Common myeloid progenitor, CD34-positive (primary cell): ENCODE measurements at regions not wholly inside any gene's neighbourhood (a gene's known extent, or its start where the extent isn't known, plus 50 kb on each side); places are given as distances from the start of the nearest gene placed in this dataset.

Experiments
- CTCF ChIA-PET: fragments of 350-600 bp; sonication (Branson Sonifier 250); formaldehyde crosslinking; loops from one replicate; lab custom pipeline; 2021; ENCODE audit warnings: antibody characterized with exemption; lab: Charles Lee
- POLR2A ChIA-PET: fragments of 350-600 bp; sonication (Branson Sonifier 250); formaldehyde crosslinking; loops from one replicate; lab custom pipeline; 2021; ENCODE audit warnings: antibody characterized with exemption; lab: Charles Lee
- DNase-seq, 3 donors: peaks; one replicate each; pipeline versions ENCODE4 v3.0.0 to v3.0.0-alpha.2; 2013
- H3K27ac ChIP-seq, 2 experiments: 1 replicate in 1 of 2; 2 replicates in 1 of 2; pipeline ENCODE4 v1.7.0; 2013; ENCODE audit warnings: inconsistent platforms in 2 of 2, low read length in 2 of 2, mild to moderate bottlenecking in 2 of 2, low read depth in 1 of 2, moderate library complexity in 1 of 2; ENCODE audit not compliant: severe bottlenecking in 2 of 2, insufficient read depth in 1 of 2, poor library complexity in 1 of 2
- H3K27me3 ChIP-seq, 5 experiments: replicated peaks in 2 of 5; 1 replicate in 3 of 5; 2 replicates in 2 of 5; pipeline versions ENCODE4 v1.6.1 to v1.7.0; 2013; ENCODE audit warnings: low read length in 4 of 5, mild to moderate bottlenecking in 2 of 5, moderate library complexity in 2 of 5, inconsistent platforms in 1 of 5; ENCODE audit not compliant: insufficient read depth in 5 of 5, control insufficient read depth in 4 of 5
- H3K36me3 ChIP-seq, 4 experiments: 1 replicate in 2 of 4; 2 replicates in 2 of 4; pipeline versions ENCODE4 v1.6.1 to v1.7.0; 2013; ENCODE audit warnings: low read length in 3 of 4, control low read depth in 1 of 4, mild to moderate bottlenecking in 1 of 4; ENCODE audit not compliant: control insufficient read depth in 4 of 4, insufficient read depth in 4 of 4
- H3K4me1 ChIP-seq, 4 experiments: 1 replicate in 3 of 4; 2 replicates in 1 of 4; pipeline versions ENCODE4 v1.6.1 to v1.7.1; 2013; ENCODE audit warnings: low read length in 3 of 4, mild to moderate bottlenecking in 3 of 4, control low read depth in 1 of 4, inconsistent platforms in 1 of 4, moderate library complexity in 1 of 4; ENCODE audit not compliant: control insufficient read depth in 4 of 4, insufficient read depth in 4 of 4; ENCODE audit errors: control extremely low read depth in 1 of 4
- H3K4me3 ChIP-seq, 7 experiments: 1 replicate in 4 of 7; 2 replicates in 3 of 7; pipeline versions ENCODE4 v1.5.1 to v1.7.0; 2013; ENCODE audit warnings: mild to moderate bottlenecking in 7 of 7, low read length in 6 of 7, moderate library complexity in 6 of 7, inconsistent platforms in 2 of 7, low read depth in 2 of 7, control low read depth in 1 of 7; ENCODE audit not compliant: insufficient read depth in 4 of 7, control insufficient read depth in 1 of 7; ENCODE audit errors: extremely low read depth in 1 of 7
- H3K9me3 ChIP-seq, 5 experiments: 1 replicate in 4 of 5; 2 replicates in 1 of 5; pipeline versions ENCODE4 v1.6.1 to v1.7.1; 2013; ENCODE audit warnings: low read length in 4 of 5, mild to moderate bottlenecking in 2 of 5, inconsistent platforms in 1 of 5, low read depth in 1 of 5, moderate library complexity in 1 of 5; ENCODE audit not compliant: control insufficient read depth in 4 of 5, insufficient read depth in 2 of 5; ENCODE audit errors: control extremely low read depth in 1 of 5
- WGBS: methylation state at CpG from one replicate; pipeline ENCODE4 v1.1.5; 2013; ENCODE audit not compliant: insufficient coverage; 5-methylcytosine and 5-hydroxymethylcytosine counted together

- no peak overlapping the region for H3K4me3 ChIP-seq
- no peak for DNase-seq
- H3K27me3 ChIP-seq: no peaks in the 10 kb centered on the region
- no peaks in the 10 kb centered on the region for H3K36me3 ChIP-seq
- no peaks in the 10 kb centered on the region for H3K4me1 ChIP-seq
- no peak overlapping the region for H3K27ac ChIP-seq
- ChIA-PET POLR2A (no interaction called here), CTCF (no interaction called here)
- no CpG with 5 or more reads among the region's 2 CpGs for WGBS
- no peaks in the 10 kb centered on the region for H3K9me3 ChIP-seq
Observed at GRCh38 chr5:28284788-28285187, 1246.4 kb upstream of the CDH9 start.

- DNase-seq: no peak
- Histone ChIP-seq H3K36me3 (no peaks in the 10 kb centered on the region), H3K27me3 (no peaks in the 10 kb centered on the region), H3K4me1 (no peaks in the 10 kb centered on the region), H3K9me3 (no peaks in the 10 kb centered on the region), H3K27ac (no peak overlapping the region), H3K4me3 (no peak overlapping the region)
- 100% methylated on average over 1 of the region's 3 CpGs for WGBS
- CTCF ChIA-PET: interaction anchor here (0.6 kb wide), 1 partner anchor 32 kb away, joined by 3 read pairs; no protein-coding TSS in a partner anchor
- POLR2A ChIA-PET: no interaction called here
Observed at GRCh38 chr5:28281351-28281750, 1243.0 kb upstream of the CDH9 start.

DNA sequence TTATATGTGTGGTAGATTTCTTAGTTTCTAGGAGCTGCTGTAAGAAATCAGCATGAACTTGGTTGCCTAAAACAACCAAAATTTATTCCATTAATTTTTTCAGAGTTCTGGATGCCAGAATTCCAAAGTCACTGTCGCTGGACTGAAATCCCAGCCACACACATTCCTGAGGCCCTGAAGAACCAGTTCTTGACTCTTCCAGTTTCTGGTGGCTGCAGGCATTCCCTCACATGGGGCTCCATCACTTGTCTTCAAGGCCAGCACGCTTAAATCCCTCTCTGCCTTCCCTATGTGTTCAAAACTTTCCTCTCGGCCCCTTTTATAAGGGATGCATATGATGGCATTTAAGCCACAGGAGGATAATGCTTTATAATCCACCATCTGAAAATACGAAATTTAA, 1237.5 kb upstream of the CDH9 start:
- WGBS: 100% methylated on average over 2 of the region's 4 CpGs
- no peaks in the 10 kb centered on the region for H3K36me3 ChIP-seq
- no peaks in the 10 kb centered on the region for H3K4me1 ChIP-seq
- H3K4me3 ChIP-seq: no peak overlapping the region
- no peaks in the 10 kb centered on the region for H3K27me3 ChIP-seq
- ChIA-PET CTCF (no interaction called here), POLR2A (no interaction called here)
- no peak for DNase-seq
- H3K27ac ChIP-seq: no peak overlapping the region
- H3K9me3 ChIP-seq: no peaks in the 10 kb centered on the region

GRCh38 chr5:28269978-28270377, 1231.6 kb upstream of the CDH9 start:
- Histone ChIP-seq H3K27ac (no peak overlapping the region), H3K36me3 (no peaks in the 10 kb centered on the region), H3K4me1 (no peaks in the 10 kb centered on the region), H3K9me3 (peaks cover 0 to 3% (median 0%) of the 10 kb centered on the region in 5 experiments), H3K4me3 (no peak overlapping the region), H3K27me3 (no peaks in the 10 kb centered on the region)
- ChIA-PET CTCF (no interaction called here), POLR2A (no interaction called here)
- no peak for DNase-seq
- WGBS: 100% methylated on average over 3 of the region's 5 CpGs

DNA sequence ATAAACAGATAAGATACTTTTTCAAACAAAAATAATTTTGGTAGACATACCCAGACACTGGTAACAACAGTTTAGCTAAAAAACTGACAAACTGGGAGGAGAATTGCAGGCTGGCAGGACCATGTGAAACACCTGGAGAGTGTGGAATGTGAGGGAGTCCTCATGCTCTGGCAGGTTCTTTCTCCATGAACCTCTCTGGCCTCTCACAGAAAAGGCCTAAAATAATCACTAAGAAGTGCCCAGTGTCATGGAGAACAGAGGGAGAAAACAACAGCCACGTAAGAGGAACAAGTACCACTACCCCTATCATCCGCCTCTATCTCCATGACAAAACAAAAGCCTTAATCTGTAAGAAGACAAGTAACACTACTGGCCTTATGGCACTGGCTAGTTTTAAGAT, 1227.5 kb upstream of the CDH9 start:
- 93% methylated on average over 2 of the region's 2 CpGs for WGBS

GRCh38 chr5:28254846-28255245, 1216.5 kb upstream of the CDH9 start:
- H3K4me3 ChIP-seq: no peak overlapping the region
- H3K9me3 ChIP-seq: no peaks in the 10 kb centered on the region
- H3K27me3 ChIP-seq: no peaks in the 10 kb centered on the region
- CTCF ChIA-PET: no interaction called here
- no peak overlapping the region for H3K27ac ChIP-seq
- POLR2A ChIA-PET: no interaction called here
- DNase-seq: no peak
- no peaks in the 10 kb centered on the region for H3K4me1 ChIP-seq
- no peaks in the 10 kb centered on the region for H3K36me3 ChIP-seq

More for the DNA sequence above, 1227.5 kb upstream of the CDH9 start:
- peaks cover 0 to 3% (median 0%) of the 10 kb centered on the region in 5 experiments for H3K9me3 ChIP-seq
- ChIA-PET POLR2A (no interaction called here), CTCF (no interaction called here)
- DNase-seq: no peak
- H3K4me1 ChIP-seq: no peaks in the 10 kb centered on the region
- no peak overlapping the region for H3K27ac ChIP-seq
- H3K36me3 ChIP-seq: no peaks in the 10 kb centered on the region
- H3K27me3 ChIP-seq: no peaks in the 10 kb centered on the region
- no peak overlapping the region for H3K4me3 ChIP-seq

DNA sequence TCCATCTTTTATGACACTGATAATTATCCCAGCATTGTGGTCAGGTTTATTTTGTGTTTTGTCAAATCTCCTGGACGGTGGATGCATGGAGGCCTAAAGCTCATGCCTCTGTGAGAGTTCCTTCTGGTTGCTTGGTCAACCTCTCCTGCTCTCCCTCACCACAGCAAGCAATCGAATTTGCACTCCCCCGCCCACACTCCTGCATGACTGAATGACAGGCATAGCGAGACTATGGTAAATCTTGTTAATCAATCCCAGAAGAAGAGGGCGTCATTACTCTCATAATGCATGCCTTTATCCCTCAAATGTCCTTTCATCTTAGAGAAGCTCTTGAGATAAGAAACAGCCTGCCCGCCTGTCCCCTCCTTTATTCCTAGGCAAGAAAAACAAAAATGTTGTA, 1215.0 kb upstream of the CDH9 start:
- ChIA-PET CTCF (no interaction called here), POLR2A (no interaction called here)
- Histone ChIP-seq H3K4me3 (no peak overlapping the region), H3K27ac (no peak overlapping the region), H3K27me3 (no peaks in the 10 kb centered on the region), H3K36me3 (no peaks in the 10 kb centered on the region), H3K9me3 (peaks cover 0 to 4% (median 0%) of the 10 kb centered on the region in 5 experiments), H3K4me1 (no peaks in the 10 kb centered on the region)
- no peak for DNase-seq
- WGBS: 100% methylated on average over 3 of the region's 6 CpGs
